Renal cortical epithelial cell (primary cell): ENCODE measurements at regions not wholly inside any gene's neighbourhood (a gene's known extent, or its start where the extent isn't known, plus 50 kb on each side); places are given as distances from the start of the nearest gene placed in this dataset.
"Not testable (repeated sequence)": the region's sequence is repeated elsewhere in the genome, so short reads cannot be mapped to it uniquely, and the experiment has no call there.

Source experiments
- DNase-seq: peaks from one replicate; pipeline ENCODE4 v3.0.0-alpha.2; 2011; ENCODE audit warnings: low read depth

DNA sequence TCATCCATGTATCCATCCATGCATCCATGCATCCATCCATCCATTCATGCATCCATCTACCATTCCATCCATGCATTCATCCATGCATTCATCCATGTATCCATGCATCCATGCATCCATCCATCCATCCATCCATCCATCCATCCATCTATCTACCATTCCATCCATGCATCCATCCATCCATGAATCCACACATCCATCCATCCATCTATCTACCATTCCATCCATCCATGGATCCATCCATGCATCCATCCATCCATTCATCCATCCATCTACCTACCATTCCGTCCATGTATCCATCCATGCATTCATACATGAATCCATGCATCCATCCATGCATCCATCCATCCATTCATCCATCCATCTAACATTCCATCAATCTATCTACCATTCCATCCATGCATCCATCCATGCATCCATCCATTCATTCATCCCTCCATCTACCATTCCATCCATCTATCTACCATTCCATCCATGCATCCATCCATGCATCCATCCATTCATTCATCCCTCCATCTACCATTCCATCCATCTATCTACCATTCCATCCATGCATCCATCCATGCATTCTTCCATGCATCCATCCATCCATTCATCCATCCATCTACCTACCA, 257.2 kb downstream of the CRLF2 start:
- not testable (repeated sequence) for DNase-seq

DNA sequence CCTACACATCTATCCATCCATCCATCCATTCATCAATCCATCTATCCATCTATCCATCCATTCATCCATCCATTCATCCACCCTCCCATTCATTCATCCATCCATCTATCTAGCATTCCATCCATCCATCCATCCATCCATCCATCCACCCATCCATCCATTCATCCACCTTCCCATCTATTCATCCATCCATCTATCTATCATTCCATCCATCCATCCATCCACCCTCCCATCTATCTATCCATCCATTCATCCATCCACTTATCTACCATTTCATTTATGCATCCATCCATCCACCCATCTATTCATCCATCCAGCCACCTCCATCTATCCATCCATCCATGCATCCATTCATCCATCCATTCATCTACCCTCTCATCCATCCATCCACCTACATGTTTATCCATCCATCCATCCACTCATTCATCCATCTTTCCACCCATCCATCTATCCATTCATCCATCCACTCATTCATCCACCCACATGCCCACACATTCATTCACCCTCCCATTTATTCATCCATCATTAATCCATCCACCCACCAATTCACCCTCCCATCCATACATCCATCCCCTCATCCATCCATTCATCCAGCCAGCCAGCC, 258.5 kb downstream of the CRLF2 start:
- no peak for DNase-seq

DNA sequence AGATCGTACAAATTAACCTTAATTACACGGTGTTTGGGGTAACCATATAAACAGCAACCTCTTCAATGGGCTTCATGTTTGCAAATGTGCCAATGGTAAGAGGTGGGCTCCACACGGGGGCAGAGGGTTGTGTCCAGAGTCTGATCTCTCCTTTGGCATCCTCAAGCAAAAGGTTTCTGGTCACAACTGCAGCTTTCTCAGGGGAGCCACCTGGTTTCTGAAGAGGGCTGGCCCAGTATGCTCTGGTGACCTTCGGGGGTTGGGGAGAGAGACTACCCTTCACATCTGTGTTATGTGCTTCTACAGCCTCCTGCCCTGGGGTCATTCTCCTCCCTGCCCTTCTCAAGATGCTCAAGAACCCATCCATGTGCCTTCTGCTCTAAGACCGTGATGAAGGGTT, 259.6 kb downstream of the CRLF2 start:
- no peak for DNase-seq

DNA sequence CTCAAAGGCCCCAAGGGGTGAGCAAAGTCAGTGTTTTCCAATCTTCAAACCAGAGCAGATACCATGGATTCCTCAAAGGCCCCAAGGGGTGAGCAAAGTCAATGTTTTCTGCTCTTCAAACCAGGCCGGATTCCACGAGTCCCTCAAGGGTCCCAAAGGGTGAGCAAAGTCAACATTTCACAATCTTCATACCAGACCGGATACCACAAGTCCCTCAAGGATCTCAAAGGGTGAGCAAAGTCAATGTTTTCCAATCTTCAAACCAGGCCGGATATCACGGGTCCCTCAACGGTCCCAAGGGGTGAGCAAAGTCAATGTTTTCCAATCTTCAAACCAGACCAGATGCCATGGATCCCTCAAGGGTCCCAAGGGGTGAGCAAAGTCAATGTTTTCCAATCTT, 265.2 kb downstream of the CRLF2 start:
- not testable (repeated sequence) for DNase-seq

DNA sequence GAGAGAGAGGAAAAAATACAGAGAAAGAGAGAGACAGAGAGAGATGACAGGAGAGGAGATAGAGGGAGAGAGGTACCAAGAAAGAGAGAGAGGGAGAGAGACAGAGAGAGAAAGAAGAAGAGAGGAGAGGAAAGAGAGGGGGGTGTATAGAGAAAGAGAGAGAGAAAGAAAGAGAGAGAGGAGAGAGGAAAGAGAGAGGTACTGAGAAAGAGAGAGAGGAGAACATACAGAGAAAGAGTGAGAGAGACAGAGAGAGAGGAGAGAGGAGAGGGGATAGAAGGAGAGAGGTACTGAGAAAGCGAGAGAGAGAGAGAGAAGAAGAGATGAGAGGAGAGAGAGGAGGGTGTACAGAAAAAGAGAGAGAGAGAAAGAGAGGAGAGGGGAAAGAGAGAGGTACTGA, 269.4 kb downstream of the CRLF2 start:
- no peak for DNase-seq

DNA sequence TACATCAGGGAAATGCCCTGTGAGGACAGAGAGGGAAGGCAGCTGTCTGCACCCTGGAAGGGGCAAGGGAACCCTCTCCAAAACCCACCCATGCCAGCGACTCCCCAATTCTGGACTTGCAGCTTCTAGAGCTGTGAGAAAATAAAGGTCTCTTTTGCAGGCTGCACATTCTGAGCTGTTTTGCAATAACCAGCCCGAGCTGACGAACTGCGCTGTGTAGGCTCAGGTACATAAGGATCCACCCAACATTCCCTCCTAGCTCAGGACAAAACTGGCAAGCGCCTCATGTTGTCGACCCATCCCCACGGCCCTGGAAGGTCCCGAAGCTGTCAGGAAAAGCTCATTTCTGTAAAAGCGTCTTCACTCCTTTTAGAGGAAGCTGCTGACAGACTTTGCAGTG, 271.8 kb downstream of the CRLF2 start:
- DNase-seq: no peak

DNA sequence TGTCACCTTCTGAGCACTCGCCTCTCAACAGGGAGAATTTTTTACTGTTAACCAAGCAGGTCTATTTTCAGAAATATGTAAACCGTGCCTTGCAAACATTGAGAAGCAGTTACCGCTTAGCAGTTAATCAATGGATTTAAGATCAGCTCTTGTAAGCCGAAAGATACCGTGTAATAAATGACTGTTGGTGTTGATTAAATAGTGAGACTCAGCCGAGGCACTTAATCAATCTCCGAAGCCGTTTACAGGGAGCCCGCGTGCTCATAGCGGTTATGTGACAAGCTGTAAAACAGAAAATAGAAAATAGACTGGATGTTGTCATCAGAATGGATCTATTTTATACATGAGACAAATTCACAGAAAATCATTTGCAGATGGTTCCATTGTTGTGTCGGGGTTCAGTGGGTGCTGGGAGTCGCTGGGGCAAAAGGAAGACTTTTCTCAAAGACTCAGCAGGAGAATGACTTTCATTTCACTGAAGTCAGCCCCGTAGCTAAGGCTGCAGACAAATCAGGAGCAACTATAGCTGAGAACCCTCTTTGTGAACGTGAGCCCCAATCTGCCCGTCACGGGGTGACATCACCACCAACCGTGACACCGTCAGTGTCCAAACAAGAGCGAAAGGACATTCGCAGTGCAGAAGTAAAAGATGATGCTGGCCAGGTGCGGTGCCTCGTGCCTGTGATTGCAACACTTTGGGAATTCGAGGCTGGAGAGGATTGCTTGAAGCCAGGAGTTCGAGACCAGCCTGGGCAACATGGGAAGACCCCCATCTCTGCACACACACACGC, 275.3 kb downstream of the CRLF2 start:
- no peak for DNase-seq

DNA sequence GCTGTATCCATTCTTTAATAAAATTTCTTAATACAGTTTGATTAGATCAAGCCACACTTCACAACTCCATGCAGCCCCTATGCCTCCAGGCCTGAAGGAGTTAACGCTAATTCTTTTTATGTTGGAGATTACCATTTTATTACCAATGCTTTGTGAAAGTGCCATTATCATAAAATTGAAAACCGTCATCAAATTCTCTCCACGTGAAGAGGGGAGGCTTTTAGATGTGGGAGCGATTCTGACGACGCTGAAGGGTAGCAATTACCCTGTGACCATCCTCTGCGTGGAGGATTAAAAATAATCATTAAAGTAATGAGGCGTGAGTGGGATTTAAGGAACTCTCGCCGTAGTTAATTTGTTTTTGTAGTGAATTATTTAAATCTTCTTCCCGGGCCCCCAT, 278.8 kb downstream of the CRLF2 start:
- no peak for DNase-seq

DNA sequence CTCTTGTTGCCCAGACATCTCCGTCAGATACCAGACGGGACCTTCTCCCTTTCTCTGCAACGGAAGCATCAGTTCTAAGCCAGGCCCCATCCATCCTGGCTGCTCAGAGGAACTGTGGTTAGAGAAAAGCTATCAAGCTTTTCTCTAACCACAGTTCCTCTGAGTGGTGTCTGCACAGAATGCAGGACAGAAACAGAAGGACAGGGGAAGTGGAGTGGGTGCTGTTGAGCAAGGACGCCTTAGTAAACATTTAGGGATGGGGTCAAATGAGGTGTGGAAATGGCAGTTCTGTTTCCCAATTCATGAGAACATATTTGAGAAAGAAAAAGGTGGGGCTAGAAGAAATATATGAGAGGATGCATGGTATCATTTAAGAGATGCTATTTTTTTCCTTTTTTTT, 283.8 kb downstream of the CRLF2 start:
- no peak for DNase-seq

DNA sequence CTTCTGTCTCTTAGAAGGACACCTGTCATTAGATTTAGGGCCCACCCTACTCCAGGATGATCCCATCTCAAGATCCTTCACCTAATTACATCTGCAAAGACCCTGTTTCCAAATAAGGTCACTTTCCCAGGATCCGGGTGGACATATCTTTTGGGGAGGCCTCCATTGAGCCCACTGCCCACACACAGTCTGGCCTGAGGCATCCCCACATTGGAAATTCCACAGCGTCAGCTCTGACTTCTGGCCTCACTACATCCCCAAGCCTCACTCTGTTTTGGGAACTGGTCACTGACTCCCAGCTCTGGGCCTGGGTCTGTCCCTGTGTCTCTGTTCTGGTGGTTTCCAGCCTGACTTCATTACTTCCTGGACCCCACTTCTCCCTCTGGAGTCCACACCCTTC, 285.5 kb downstream of the CRLF2 start:
- DNase-seq: no peak

DNA sequence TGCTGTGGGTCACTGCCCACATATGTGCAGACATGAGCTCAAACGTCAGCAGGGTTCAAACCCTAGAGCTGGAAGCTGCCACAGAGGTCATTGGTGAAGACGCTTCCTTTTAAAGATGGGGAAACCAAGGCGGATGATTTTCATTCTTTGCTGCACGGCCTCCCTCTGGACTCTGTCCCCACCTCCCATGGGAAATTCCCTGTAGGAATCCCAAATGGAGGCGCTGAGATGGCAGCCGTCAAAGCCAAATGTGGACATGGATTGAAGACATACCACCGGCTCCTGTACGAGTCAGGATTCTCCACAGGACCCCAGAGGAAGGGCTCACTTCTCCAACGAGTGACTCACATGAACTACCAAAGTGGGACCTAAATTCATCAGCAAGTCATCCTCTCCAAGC, 286.4 kb downstream of the CRLF2 start:
- no peak for DNase-seq

DNA sequence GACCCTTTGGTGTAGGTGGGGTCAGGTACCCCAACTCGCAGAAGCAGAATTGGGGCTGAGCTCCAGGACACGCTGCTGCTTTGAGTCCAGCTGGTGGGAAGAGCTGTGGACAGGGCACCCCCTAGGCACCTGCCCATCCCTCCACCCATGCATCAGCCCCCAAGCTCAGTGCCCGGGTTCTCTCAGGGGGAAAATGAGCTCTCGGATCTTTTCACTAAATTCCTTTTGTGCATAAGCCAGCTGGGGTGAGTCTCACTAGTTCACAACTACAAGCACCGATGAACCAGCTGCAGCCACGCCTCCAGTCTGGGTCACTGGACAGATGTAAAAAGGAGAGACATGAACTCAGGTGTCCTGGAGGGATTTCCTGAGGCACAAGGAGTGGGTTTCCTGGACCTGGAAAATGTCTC, 286.8 kb downstream of the CRLF2 start:
- no peak for DNase-seq

DNA sequence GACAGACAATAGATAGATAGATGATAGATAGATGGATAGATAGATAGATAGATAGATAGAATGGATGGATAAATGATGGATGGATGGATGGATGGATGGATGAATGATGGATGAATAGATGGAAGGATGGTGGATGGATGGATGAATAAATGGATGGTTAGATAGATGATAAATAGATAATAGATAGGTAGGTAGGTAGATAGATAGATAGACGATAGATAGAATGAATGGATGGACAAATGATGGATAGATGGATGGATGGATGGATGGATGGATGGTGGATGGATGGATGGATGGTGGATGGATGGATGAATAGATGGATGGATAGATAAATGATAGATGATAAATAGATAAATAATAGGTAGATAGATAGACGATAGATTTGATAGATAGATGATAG, 287.4 kb downstream of the CRLF2 start:
- DNase-seq: no peak

DNA sequence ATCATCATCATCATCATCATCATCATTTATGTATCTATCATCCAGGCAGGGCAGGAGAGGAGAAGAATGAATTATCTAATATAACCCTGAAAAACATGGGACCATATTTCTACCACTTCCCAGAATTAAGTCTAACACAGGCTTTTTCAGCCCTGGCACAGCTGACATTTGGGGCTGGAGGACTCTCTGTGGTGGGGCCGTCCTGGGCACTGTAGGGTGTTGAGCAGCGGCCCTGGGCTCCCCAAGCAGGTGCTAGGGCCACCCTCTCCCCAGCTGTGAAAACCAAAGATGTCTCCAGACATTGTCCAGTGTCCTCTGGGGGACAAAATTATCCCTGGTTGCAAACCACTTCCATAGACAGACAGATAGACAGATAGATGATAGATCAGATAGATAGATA, 288.4 kb downstream of the CRLF2 start:
- no peak for DNase-seq

DNA sequence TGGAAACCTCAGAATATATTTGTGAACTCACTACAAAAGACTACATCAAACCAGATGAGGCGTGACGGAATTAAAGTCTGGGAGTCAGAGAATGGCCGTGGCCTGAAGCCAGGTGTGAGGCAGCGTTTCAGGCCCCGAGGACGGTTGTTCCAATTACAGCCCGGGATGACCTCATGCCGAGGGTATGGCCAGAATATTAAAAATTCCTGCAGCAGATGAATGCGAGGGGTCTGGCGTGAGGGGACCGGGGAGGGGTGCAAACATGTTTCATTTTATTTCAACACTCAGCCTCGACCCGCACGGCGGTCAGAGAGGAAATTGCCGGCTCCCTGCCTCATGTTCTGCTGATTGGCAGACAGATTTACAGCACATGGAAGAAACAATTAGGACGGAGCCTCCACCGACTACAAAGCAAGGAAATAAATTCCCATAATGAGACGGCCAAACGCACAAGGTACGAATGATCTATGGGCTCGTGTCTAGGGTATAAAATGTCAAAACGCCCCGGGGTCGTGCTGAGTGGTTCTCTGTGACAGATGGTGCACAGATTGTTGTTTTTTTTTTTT, 289.7 kb downstream of the SHOX start:
- DNase-seq: no peak

DNA sequence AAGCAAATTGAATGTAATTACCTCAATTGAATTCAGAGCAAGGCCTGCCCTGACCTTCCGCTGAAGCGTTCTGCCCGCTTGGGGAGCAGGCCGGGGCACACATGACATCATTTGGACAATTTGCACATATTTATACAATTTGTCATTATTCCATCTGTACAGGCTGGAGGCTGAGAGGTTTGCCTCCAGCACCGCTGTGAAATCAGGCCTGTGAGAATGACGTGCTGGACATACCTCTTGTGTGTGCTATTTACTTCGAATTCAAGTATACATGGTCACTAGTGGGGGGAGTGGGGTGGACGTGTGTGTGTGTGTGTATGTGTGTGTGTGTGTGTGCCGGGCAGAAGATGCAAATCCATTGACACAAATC, 285.6 kb downstream of the SHOX start:
- no peak for DNase-seq

DNA sequence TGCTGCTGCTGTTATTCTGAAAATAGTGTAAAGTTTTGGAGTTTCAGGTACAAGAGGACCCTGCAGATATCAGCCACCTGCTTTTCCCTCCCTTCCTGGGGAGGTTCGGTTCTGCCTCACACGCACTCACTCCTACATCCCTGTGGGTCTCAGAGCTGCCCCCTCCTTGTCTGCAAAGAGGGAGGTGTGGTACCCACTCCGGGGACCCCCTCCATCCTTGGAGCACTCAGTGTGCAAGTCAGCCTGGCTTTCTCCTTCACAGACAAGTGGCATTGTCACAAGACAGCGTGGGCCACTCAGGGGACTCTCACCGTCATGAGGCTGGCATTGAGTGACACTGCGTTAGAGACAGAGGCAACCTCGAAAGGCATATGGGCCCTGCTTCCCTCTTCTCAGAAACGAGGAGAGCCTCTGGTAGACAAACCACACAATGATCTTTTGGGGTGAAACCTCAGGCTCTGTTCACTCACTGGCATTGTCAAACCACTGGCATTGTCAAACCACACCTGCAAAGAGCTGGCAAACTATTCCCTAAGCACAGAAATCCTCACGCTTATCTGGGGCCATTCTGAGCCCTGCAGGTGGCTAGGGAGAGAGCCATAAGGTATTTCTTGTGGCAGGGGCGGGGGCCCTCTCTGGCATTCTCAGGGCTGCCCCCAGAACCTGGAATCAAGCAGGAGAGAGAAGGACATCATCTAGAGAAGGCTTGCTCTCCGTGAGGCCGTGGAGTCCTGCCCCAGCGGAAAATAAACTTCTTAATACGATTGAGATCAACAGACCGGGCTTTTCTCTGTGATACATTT, 285.0 kb downstream of the SHOX start:
- no peak for DNase-seq

DNA sequence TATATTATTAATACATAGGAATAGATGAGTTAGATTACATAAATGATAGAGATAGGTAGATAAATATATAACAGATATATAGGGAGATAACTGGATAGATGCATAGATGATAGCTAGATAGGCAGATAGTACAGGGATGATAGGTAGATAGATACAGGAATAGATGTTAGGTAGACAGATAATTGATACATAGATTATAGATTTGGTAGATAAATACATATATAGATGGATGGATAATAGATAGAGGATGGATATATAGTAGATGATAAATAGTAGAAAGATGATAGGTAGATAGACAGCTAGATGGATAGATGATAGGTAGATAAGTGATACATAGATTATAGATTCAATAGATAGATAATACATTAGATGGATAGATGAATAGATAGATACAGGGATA, 283.6 kb downstream of the SHOX start:
- DNase-seq: no peak

DNA sequence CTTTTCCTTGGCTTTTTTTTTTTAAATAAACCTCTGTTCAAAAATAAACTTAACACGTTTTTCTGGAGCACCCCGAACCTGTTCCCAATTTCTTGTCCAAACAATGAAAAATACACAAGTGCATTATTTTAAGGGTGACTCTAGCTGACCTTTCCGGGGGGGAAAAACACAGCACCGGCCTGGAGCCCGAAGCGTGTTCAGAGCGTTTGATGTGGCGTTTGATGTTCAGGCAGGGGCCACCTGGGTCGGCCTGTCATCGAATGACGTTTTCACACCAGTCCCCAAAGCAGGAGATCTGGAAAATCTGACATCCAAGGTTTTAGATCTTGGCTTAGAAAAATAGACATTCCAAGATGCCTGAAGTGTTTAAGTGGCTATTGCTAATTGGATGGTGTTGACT, 282.1 kb downstream of the SHOX start:
- no peak for DNase-seq

DNA sequence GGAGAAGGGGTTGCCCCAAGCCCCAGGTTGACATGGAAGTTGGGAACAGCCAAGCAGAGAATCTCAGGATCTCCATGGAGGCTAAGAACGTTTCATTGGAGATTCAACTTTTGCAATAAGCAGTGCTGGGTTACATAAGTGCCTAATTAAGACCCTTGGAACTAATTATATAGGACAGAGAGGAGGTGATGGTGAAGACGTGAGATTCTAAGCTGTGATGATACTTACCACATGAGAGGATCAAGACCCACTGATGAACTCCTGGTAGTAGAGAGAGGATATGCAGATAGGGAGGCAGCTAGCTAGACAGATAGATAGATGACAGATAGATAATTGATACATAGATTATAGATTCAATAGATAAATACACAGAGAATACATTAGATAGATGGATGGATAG, 278.5 kb downstream of the SHOX start:
- DNase-seq: not testable (repeated sequence)

DNA sequence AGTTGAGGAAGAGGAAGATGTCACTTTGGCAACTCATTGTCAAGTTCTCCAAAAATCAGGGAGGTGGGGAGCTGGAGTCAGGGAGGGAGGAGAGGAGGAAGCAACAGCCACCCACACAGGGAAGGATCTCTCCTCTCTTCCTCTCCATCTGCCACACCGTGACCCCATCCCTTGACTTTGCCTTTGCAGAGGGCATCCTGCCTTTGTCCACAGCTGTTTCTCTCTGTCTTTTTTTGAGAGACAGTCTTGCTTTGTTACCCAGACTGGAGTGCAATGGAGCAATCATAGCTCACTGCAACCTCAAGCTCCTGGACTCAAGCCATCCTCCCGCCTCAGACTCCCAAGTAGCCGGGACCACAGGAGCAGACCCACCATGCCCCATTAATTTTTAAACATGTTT, 276.0 kb downstream of the SHOX start:
- DNase-seq: no peak

DNA sequence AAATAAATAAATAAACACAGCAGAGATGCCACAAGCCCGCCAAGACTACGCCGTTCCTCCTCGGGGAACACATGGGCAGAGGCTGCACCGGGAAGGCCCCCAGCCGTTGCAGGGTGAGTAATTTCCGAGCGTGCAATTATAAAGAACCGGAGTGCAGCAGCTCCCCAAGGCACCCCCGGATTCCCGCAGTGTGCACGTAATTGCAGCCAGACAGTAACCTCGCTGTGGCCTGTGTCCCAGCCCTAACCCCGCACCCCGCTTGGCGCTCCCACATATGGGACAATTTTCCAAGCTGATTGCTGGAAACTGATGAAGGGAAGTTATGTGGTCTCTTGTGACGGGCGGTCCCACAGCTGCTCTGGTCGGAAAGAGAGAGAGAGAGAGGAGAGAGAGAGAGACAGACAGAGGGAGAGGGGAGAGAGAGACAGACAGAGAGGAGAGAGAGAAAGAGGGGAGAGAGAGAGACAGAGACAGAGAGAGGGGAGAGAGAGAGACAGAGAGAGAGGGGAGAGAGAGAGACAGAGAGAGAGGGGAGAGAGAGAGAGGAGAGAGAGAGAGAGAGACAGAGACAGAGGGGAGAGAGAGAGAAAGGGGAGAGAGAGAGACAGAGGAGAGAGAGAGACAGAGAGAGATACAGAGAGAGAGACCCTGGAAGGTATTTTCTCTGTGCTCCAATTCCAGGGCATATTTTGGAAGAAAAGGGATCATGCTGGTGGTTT, 275.4 kb downstream of the SHOX start:
- no peak for DNase-seq
